ENCODE measurements at regions not wholly inside any gene's neighbourhood (a gene's known extent, or its start where the extent isn't known, plus 50 kb on each side); places are given as distances from the start of the nearest gene placed in this dataset.

DNA sequence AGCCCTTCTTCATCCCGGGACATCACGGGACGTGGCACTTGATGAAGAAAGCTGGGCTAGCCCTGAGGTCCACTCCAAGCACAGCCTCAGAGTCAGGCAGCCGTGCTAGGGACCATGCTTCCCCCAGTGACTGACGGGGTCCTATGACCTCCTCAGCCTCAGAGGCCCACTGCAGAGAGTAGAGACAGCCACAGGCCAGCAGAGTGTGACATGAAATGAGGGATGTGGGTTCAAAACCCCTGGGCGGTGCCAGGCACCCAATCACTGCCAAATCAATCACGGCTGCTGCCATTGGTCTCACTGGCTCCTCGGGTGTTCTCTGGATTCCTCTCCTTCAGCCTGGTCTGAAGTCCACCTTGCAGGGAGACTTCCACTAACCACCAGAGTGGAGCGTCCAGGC, 197.7 kb upstream of the CDH4 start:
- TF ChIP-seq, protein P1, sequence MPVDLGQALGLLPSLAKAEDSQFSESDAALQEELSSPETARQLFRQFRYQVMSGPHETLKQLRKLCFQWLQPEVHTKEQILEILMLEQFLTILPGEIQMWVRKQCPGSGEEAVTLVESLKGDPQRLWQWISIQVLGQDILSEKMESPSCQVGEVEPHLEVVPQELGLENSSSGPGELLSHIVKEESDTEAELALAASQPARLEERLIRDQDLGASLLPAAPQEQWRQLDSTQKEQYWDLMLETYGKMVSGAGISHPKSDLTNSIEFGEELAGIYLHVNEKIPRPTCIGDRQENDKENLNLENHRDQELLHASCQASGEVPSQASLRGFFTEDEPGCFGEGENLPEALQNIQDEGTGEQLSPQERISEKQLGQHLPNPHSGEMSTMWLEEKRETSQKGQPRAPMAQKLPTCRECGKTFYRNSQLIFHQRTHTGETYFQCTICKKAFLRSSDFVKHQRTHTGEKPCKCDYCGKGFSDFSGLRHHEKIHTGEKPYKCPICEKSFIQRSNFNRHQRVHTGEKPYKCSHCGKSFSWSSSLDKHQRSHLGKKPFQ (tag by site-specific recombination; IDR thresholded peaks at IDR 0.05), result no peak
- TF ChIP-seq, protein P2, sequence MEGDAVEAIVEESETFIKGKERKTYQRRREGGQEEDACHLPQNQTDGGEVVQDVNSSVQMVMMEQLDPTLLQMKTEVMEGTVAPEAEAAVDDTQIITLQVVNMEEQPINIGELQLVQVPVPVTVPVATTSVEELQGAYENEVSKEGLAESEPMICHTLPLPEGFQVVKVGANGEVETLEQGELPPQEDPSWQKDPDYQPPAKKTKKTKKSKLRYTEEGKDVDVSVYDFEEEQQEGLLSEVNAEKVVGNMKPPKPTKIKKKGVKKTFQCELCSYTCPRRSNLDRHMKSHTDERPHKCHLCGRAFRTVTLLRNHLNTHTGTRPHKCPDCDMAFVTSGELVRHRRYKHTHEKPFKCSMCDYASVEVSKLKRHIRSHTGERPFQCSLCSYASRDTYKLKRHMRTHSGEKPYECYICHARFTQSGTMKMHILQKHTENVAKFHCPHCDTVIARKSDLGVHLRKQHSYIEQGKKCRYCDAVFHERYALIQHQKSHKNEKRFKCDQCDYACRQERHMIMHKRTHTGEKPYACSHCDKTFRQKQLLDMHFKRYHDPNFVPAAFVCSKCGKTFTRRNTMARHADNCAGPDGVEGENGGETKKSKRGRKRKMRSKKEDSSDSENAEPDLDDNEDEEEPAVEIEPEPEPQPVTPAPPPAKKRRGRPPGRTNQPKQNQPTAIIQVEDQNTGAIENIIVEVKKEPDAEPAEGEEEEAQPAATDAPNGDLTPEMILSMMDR (tag by site-specific recombination; IDR thresholded peaks at IDR 0.05), result no peak
- TF ChIP-seq, protein P3, sequence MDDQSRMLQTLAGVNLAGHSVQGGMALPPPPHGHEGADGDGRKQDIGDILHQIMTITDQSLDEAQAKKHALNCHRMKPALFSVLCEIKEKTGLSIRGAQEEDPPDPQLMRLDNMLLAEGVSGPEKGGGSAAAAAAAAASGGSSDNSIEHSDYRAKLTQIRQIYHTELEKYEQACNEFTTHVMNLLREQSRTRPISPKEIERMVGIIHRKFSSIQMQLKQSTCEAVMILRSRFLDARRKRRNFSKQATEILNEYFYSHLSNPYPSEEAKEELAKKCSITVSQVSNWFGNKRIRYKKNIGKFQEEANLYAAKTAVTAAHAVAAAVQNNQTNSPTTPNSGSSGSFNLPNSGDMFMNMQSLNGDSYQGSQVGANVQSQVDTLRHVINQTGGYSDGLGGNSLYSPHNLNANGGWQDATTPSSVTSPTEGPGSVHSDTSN (CRISPR knock-in tag; IDR thresholded peaks at IDR 0.05), result no peak
- TF ChIP-seq, protein P4, sequence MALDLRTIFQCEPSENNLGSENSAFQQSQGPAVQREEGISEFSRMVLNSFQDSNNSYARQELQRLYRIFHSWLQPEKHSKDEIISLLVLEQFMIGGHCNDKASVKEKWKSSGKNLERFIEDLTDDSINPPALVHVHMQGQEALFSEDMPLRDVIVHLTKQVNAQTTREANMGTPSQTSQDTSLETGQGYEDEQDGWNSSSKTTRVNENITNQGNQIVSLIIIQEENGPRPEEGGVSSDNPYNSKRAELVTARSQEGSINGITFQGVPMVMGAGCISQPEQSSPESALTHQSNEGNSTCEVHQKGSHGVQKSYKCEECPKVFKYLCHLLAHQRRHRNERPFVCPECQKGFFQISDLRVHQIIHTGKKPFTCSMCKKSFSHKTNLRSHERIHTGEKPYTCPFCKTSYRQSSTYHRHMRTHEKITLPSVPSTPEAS (tag by site-specific recombination; IDR thresholded peaks at IDR 0.05), result no peak
- no peak for TF ChIP-seq ZNF311 (tag by site-specific recombination; IDR thresholded peaks at IDR 0.05; ENCODE audit: borderline replicate concordance)

Measured in HEK293 (cell line).